ENCODE measurements at regions not wholly inside any gene's neighbourhood (a gene's known extent, or its start where the extent isn't known, plus 50 kb on each side); places are given as distances from the start of the nearest gene placed in this dataset.
"Not testable (repeated sequence)": the region's sequence is repeated elsewhere in the genome, so short reads cannot be mapped to it uniquely, and the experiment has no call there.

DNA sequence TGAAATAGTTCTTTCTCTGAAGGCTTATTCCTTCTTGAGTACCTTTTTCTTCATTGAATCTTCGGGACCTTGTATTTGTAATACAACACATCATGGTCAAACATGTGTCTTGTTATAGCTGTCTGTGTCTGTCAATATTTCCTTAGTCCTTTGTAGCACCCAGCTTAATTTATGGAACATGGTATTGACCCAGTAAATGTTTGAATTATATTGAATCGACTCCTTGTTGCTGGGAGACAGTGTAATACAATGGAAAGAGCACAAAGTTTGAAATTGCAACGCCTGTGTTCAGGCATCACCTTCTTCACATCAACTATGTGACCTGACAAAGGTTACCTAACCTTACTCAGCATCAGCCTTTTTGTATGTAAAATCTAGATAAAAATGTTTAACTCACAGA, 267.2 kb upstream of the CYRIA start:
- TF ChIP-seq POLR2AphosphoS5 (IDR thresholded peaks at IDR 0.05): no peak
- no peak for DNase-seq (ENCODE audit: low spot score in 2 of 2)
- intact Hi-C loops (cut with DNase I; ENCODE audit: low total_unique reads): no loop called here

DNA sequence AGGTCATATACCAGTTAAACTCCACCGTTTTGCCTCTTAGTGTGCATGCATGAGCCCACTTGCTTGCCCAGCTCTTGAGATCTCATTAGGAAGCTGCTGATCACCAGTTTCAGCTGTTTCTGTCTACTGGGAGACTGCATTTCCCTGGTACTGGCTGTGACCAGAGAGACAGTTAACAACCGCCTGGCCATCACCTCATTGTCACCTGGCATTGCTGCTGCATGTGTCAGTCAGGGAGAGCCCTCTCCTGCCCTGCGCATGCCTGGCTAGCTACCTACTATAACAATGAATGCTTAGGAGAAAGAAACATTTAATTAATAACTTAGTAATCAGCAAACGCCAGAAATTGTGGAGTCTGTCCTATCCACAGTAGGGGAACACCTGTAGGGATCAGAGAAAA, 265.8 kb upstream of the CYRIA start:
- no peak overlapping the region for H3K27ac ChIP-seq
- H3K36me3 ChIP-seq: no peaks in the 10 kb centered on the region
- no peaks in the 10 kb centered on the region for H3K27me3 ChIP-seq
- no peak for DNase-seq (ENCODE audit: low spot score in 2 of 2)
- H3K4me1 ChIP-seq: no peaks in the 10 kb centered on the region
- intact Hi-C loops (cut with DNase I; ENCODE audit: low total_unique reads): no loop called here
- TF ChIP-seq POLR2AphosphoS5 (IDR thresholded peaks at IDR 0.05) (no peak), POLR2A (IDR thresholded peaks at IDR 0.05) (no peak)
- TF ChIP-seq, protein P1, sequence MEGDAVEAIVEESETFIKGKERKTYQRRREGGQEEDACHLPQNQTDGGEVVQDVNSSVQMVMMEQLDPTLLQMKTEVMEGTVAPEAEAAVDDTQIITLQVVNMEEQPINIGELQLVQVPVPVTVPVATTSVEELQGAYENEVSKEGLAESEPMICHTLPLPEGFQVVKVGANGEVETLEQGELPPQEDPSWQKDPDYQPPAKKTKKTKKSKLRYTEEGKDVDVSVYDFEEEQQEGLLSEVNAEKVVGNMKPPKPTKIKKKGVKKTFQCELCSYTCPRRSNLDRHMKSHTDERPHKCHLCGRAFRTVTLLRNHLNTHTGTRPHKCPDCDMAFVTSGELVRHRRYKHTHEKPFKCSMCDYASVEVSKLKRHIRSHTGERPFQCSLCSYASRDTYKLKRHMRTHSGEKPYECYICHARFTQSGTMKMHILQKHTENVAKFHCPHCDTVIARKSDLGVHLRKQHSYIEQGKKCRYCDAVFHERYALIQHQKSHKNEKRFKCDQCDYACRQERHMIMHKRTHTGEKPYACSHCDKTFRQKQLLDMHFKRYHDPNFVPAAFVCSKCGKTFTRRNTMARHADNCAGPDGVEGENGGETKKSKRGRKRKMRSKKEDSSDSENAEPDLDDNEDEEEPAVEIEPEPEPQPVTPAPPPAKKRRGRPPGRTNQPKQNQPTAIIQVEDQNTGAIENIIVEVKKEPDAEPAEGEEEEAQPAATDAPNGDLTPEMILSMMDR (IDR thresholded peaks at IDR 0.05): no peak
- H3K4me3 ChIP-seq: no peak overlapping the region
- no peaks in the 10 kb centered on the region for H3K9me3 ChIP-seq

More for the DNA sequence above, 267.2 kb upstream of the CYRIA start:
- Histone ChIP-seq H3K4me3 (no peak overlapping the region), H3K27ac (no peak overlapping the region), H3K9me3 (no peaks in the 10 kb centered on the region), H3K27me3 (no peaks in the 10 kb centered on the region), H3K4me1 (no peaks in the 10 kb centered on the region), H3K36me3 (no peaks in the 10 kb centered on the region)

DNA sequence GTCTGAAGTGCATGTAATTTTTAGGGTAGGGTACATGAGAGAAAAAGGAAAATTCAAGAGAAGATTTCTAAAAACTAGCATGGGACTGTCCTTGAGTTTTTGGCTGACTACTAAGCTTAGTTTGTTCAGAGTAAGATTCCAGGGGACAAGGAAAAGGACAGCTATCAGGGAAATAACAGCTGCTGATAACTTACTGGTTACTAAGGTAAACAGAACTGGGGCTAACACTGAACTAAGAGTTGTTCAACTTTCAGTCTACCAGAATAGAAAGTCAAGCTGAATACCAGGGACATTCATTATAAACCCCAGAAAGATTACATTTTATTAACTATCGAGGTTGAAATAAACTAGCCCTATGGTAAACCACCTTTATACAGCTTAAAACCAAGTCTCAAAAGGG, 261.8 kb upstream of the CYRIA start:
- H3K4me3 ChIP-seq: no peak overlapping the region
- H3K27me3 ChIP-seq: no peaks in the 10 kb centered on the region
- no peak overlapping the region for H3K27ac ChIP-seq
- H3K9me3 ChIP-seq: no peaks in the 10 kb centered on the region
- TF ChIP-seq POLR2AphosphoS5 (IDR thresholded peaks at IDR 0.05) (no peak), POLR2A (IDR thresholded peaks at IDR 0.05) (no peak)
- TF ChIP-seq, protein P1 (IDR thresholded peaks at IDR 0.05): no peak
- H3K36me3 ChIP-seq: no peaks in the 10 kb centered on the region
- no peak for DNase-seq (ENCODE audit: low spot score in 2 of 2)
- intact Hi-C loops (cut with DNase I; ENCODE audit: low total_unique reads): no loop called here
- H3K4me1 ChIP-seq: no peaks in the 10 kb centered on the region

DNA sequence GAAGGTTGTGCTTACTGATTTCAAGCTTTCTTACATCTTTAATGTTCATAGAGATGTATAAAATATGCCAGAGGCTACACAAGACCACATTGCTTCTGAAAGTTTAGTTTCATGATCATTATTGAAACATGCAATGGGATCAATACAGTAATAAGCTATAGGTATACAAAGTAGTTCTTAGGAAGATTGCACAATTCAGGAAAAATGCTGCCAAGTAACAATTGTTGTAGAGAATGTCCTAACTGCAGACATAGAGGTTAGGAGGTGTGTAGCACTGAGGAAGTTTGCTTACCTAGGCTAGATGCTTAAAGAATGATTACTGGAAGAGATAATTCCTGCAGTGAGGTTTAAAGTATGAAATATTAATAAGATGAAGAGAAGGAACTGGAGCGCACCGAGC, 259.5 kb upstream of the CYRIA start:
- no peak for TF ChIP-seq POLR2A (IDR thresholded peaks at IDR 0.05)
- TF ChIP-seq POLR2AphosphoS5 (IDR thresholded peaks at IDR 0.05): no peak
- TF ChIP-seq, protein P1 (IDR thresholded peaks at IDR 0.05): no peak
- intact Hi-C loops (cut with DNase I; ENCODE audit: low total_unique reads): no loop called here

DNA sequence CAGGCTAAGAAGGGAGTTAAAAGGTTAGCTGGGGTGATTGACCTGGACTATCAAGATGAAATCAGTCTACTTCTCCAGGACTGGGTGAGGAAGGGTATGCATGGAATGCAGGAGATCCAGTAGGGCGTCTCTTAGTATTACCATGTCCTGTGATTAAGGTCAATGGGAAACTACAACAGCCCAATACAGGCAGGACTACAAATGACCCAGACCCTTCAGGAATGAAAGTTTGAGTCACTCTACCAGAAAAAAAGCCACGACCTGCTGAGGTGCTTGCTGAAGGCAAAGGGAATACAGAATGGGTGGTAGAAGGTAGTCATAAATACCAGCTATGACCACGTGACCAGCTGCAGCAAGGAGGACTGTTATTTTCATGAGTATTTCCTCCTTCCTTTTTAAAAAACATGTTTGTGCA, 249.7 kb upstream of the CYRIA start:
- DNase-seq (ENCODE audit: low spot score in 2 of 2); H3K36me3 ChIP-seq; H3K4me3 ChIP-seq; H3K4me1 ChIP-seq; H3K9me3 ChIP-seq; H3K27ac ChIP-seq; H3K27me3 ChIP-seq; intact Hi-C loops (cut with DNase I; ENCODE audit: low total_unique reads): not testable (repeated sequence)

More for the DNA sequence above, 259.5 kb upstream of the CYRIA start:
- H3K4me3 ChIP-seq: no peak overlapping the region
- no peaks in the 10 kb centered on the region for H3K4me1 ChIP-seq
- no peak overlapping the region for H3K27ac ChIP-seq
- no peak for DNase-seq (ENCODE audit: low spot score in 2 of 2)
- H3K36me3 ChIP-seq: no peaks in the 10 kb centered on the region
- H3K9me3 ChIP-seq: no peaks in the 10 kb centered on the region
- H3K27me3 ChIP-seq: no peaks in the 10 kb centered on the region

DNA sequence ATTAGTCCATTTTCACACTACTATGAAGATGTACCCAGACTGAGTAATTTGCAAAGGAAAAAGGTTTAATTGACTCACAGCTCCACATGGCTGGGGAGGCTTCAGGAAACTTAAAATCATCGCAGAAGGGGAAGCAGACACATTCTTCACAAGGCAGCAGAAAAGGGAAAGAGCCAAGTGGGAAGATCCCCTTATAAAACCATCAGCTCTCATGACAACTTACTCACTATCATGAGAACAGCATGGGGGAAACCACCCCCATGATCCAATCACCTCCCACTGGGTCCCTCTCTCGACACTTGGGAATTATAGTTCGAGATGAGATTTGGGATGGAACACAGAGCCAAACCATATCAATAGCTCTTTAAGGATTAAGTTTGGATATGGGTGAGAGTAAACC, 246.1 kb upstream of the CYRIA start:
- Histone ChIP-seq H3K9me3 (no peaks in the 10 kb centered on the region), H3K4me3 (no peak overlapping the region), H3K4me1 (no peaks in the 10 kb centered on the region), H3K27me3 (no peaks in the 10 kb centered on the region), H3K27ac (no peak overlapping the region), H3K36me3 (no peaks in the 10 kb centered on the region)
- TF ChIP-seq POLR2A (IDR thresholded peaks at IDR 0.05): no peak
- intact Hi-C loops (cut with DNase I; ENCODE audit: low total_unique reads): no loop called here
- no peak for DNase-seq (ENCODE audit: low spot score in 2 of 2)

DNA sequence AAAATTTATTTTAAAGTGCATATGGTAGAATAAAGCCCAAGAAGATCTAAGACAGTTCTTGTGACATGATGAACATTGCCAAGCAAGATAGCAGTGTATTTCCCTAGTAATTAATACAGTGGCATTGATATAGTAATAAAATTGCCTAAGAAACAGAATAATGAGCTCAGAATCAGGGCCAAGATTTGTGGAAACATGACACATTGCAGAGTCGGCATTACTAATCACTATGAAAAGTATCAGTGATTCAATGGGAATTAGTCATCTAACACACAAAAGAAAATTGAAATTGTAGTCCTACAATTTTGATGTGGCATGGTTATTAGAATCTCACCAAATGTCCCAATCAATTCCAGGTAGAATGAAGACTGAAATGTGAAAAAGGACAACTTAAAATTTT, 243.0 kb upstream of the CYRIA start:
- H3K4me1 ChIP-seq: no peaks in the 10 kb centered on the region
- intact Hi-C loops (cut with DNase I; ENCODE audit: low total_unique reads): no loop called here
- no peaks in the 10 kb centered on the region for H3K27me3 ChIP-seq
- DNase-seq (ENCODE audit: low spot score in 2 of 2): no peak
- TF ChIP-seq, protein P1 (IDR thresholded peaks at IDR 0.05): no peak
- TF ChIP-seq POLR2AphosphoS5 (IDR thresholded peaks at IDR 0.05) (no peak), POLR2A (IDR thresholded peaks at IDR 0.05) (no peak)
- H3K9me3 ChIP-seq: no peaks in the 10 kb centered on the region
- no peak overlapping the region for H3K27ac ChIP-seq
- H3K36me3 ChIP-seq: no peaks in the 10 kb centered on the region
- H3K4me3 ChIP-seq: no peak overlapping the region
